Right lobe of liver (tissue), 6 donors: ENCODE measurements at regions not wholly inside any gene's neighbourhood (a gene's known extent, or its start where the extent isn't known, plus 50 kb on each side); places are given as distances from the start of the nearest gene placed in this dataset.

Source experiments
- ATAC-seq, 4 donors: fragments of 200-7000 bp; cut with Tn5 transposase; one replicate each; pipeline ENCODE4 v1.9.1; 2020; ENCODE audit warnings: mild to moderate bottlenecking in 4 of 4, moderate library complexity in 4 of 4
- DNase-seq, 3 donors: peaks; one replicate each; pipeline ENCODE4 v3.0.0-alpha.2; 2020
- H3K27ac ChIP-seq, 3 donors: fragments of 200-600 bp; one replicate each; pipeline ENCODE4 v1.8.0; 2022
- H3K27me3 ChIP-seq, 2 donors: fragments of 200-600 bp; one replicate each; pipeline ENCODE4 v1.8.0; 2022
- H3K36me3 ChIP-seq, 4 donors: fragments of 200-600 bp; sonication (generic) in 1 of 4; one replicate each; pipeline versions ENCODE4 v1.5.1 to v1.8.0; 2017 to 2022; ENCODE audit warnings: control low read depth in 1 of 4
- H3K4me1 ChIP-seq, 4 donors: fragments of 200-600 bp; sonication (generic) in 1 of 4; one replicate each; pipeline versions ENCODE4 v1.5.1 to v1.8.0; 2017 to 2022; ENCODE audit warnings: control low read depth in 1 of 4
- H3K4me3 ChIP-seq, 3 donors: fragments of 200-600 bp; one replicate each; pipeline ENCODE4 v1.8.0; 2022
- H3K9me3 ChIP-seq, 4 donors: fragments of 200-600 bp; sonication (generic) in 1 of 4; one replicate each; pipeline versions ENCODE4 v1.5.1 to v1.8.0; 2017 to 2022; ENCODE audit warnings: control low read depth in 1 of 4
- CTCF ChIP-seq, 4 donors: fragments of 200-600 bp in 3 of 4; fragments of 450-650 bp in 1 of 4; IDR thresholded peaks; one replicate each; pipeline versions ENCODE4 v1.5.1 to v1.8.0; 2016 to 2022; ENCODE audit warnings: antibody characterized with exemption in 4 of 4, mild to moderate bottlenecking in 2 of 4
- POLR2A ChIP-seq: fragments of 450-650 bp; IDR thresholded peaks from one replicate; pipeline ENCODE4 v1.6.1; 2017; ENCODE audit warnings: antibody characterized with exemption, mild to moderate bottlenecking
- WGBS: methylation state at CpG from one replicate; pipeline ENCODE4 v1.1.6; 2018; ENCODE audit warnings: low coverage, low lambda C conversion rate; ENCODE audit not compliant: insufficient coverage; ENCODE audit errors: missing lambda C conversion rate; 5-methylcytosine and 5-hydroxymethylcytosine counted together
- intact Hi-C, 2 donors: fragments of 100-400 bp; cut with DNase I; formaldehyde crosslinking; loops; one replicate each; pipeline versions ENCODE4 v1.11.2 to v1.14.1; 2022
- donor health status: DM: no; HTN: yes; CAD: no.
- donor health status: DM: no; HTN: no; CAD: no.
- donor health status: DM: no; HTN: no; CAD: no.
- donor health status: DM: no; HTN: yes; CAD: no.
- donor health status: DM: no; HTN: yes; CAD: no.

- 58% methylated on average over 4 of the region's 4 CpGs for WGBS
- Histone ChIP-seq H3K9me3 (no peaks in the 10 kb centered on the region), H3K36me3 (no peaks in the 10 kb centered on the region), H3K27ac (no peak overlapping the region), H3K4me3 (no peak overlapping the region), H3K27me3 (no peaks in the 10 kb centered on the region), H3K4me1 (no peaks in the 10 kb centered on the region)
- intact Hi-C loops: no loop called here
- ATAC-seq (no peak), DNase-seq (no peak)
- TF ChIP-seq CTCF (IDR thresholded peaks at IDR 0.05) (no peak), POLR2A (no peak)
Measured at GRCh38 chr2:220476877-220477276, 849.4 kb downstream of the SLC4A3 start.

- intact Hi-C loops: no loop called here
- no peak for TF ChIP-seq CTCF (IDR thresholded peaks at IDR 0.05)
- no peak for TF ChIP-seq POLR2A
- no peak overlapping the region for H3K4me3 ChIP-seq
- no peak overlapping the region for H3K27ac ChIP-seq
- H3K27me3 ChIP-seq: no peaks in the 10 kb centered on the region
- no peaks in the 10 kb centered on the region for H3K36me3 ChIP-seq
- DNase-seq: no peak
- ATAC-seq: no peak
- WGBS: 56% methylated on average over 4 of the region's 4 CpGs
- no peaks in the 10 kb centered on the region for H3K4me1 ChIP-seq
- H3K9me3 ChIP-seq: no peaks in the 10 kb centered on the region
Measured at GRCh38 chr2:220478305-220479058, 851.1 kb downstream of the SLC4A3 start.

GRCh38 chr2:220482716-220483115 is 855.3 kb downstream of the SLC4A3 start:
- 47% methylated on average over 2 of the region's 3 CpGs for WGBS
- intact Hi-C loops: no loop called here
- ATAC-seq: no peak

GRCh38 chr2:220489121-220489520 is 861.7 kb downstream of the SLC4A3 start:
- H3K4me3 ChIP-seq: no peak overlapping the region
- intact Hi-C loops: no loop called here

More at GRCh38 chr2:220482716-220483115, 855.3 kb downstream of the SLC4A3 start:
- H3K4me1 ChIP-seq: no peaks in the 10 kb centered on the region
- no peak overlapping the region for H3K4me3 ChIP-seq
- H3K9me3 ChIP-seq: no peaks in the 10 kb centered on the region
- TF ChIP-seq POLR2A: no peak
- no peak overlapping the region for H3K27ac ChIP-seq
- DNase-seq: no peak
- H3K36me3 ChIP-seq: no peaks in the 10 kb centered on the region
- H3K27me3 ChIP-seq: no peaks in the 10 kb centered on the region

GRCh38 chr2:220491670-220492069 is 864.2 kb downstream of the SLC4A3 start:
- TF ChIP-seq CTCF (IDR thresholded peaks at IDR 0.05) (no peak), POLR2A (no peak)
- intact Hi-C loops: no loop called here
- 71% methylated on average over 4 of the region's 4 CpGs for WGBS
- Histone ChIP-seq H3K4me3 (no peak overlapping the region), H3K36me3 (no peaks in the 10 kb centered on the region), H3K9me3 (no peaks in the 10 kb centered on the region), H3K27me3 (no peaks in the 10 kb centered on the region), H3K4me1 (no peaks in the 10 kb centered on the region), H3K27ac (no peak overlapping the region)
- no peak for ATAC-seq
- no peak for DNase-seq

More at GRCh38 chr2:220489121-220489520, 861.7 kb downstream of the SLC4A3 start:
- Histone ChIP-seq H3K4me1 (no peaks in the 10 kb centered on the region), H3K36me3 (no peaks in the 10 kb centered on the region), H3K27me3 (no peaks in the 10 kb centered on the region), H3K27ac (no peak overlapping the region), H3K9me3 (no peaks in the 10 kb centered on the region)
- TF ChIP-seq CTCF (IDR thresholded peaks at IDR 0.05) (no peak), POLR2A (no peak)
- DNase-seq (no peak), ATAC-seq (no peak)
